GM12878 (cell line): ENCODE measurements at regions not wholly inside any gene's neighbourhood (a gene's known extent, or its start where the extent isn't known, plus 50 kb on each side); places are given as distances from the start of the nearest gene placed in this dataset.

ENCODE experiments used
- ATAC-seq: fragments of 200-7000 bp; cut with Tn5 transposase; 3 replicates; pipeline ENCODE4 v1.9.1; 2020; ENCODE audit warnings: mild to moderate bottlenecking, moderate library complexity
- BruUV-seq: library from RNA; stranded (reverse); fragments of 400-500 nt; replicated peaks from 2 replicates; lab custom pipeline; 2021; lab: Mats Ljungman, UMichigan
- CTCF ChIA-PET: fragments of 300-600 bp; sonication (Branson Sonifier 250); formaldehyde crosslinking; extraction: SDS; loops from one replicate; lab custom pipeline; 2021; ENCODE audit warnings: inconsistent platforms; lab: Yijun Ruan, JAX
- POLR2A ChIA-PET: fragments of 350-600 bp; formaldehyde crosslinking; extraction: SDS; loops from one replicate; lab custom pipeline; 2021; ENCODE audit warnings: inconsistent platforms; lab: Charles Lee
- RAD21 ChIA-PET: fragments of 300-600 bp; sonication (Branson Sonifier 250); formaldehyde crosslinking; loops from one replicate; lab custom pipeline; 2023; ENCODE audit warnings: antibody characterized with exemption; ENCODE audit not compliant: unreplicated experiment; lab: Charles Lee
- SMC1A ChIA-PET: fragments of 300-600 bp; sonication (Branson Sonifier 250); formaldehyde crosslinking; loops from one replicate; lab custom pipeline; 2023; ENCODE audit not compliant: unreplicated experiment, uncharacterized antibody; lab: Charles Lee
- DNase-seq: peaks from one replicate; pipeline ENCODE4 v3.0.0-alpha.2; 2011; ENCODE audit warnings: low read depth, low spot score
- FAIRE-seq: peaks from 3 replicates; lab custom pipeline; 2011; peaks lifted over from hg19 to GRCh38; lab: Jason Lieb, UNC
- H2AFZ ChIP-seq: 2 replicates; pipeline ENCODE4 v1.6.0; 2011; ENCODE audit warnings: low read depth, low read length, control low read depth; ENCODE audit not compliant: control insufficient read depth
- H3K27ac ChIP-seq: 2 replicates; pipeline ENCODE4 v1.5.1; 2011; ENCODE audit warnings: control low read depth; ENCODE audit not compliant: control insufficient read depth, insufficient read depth
- H3K27me3 ChIP-seq, 2 experiments: replicated peaks in 1 of 2; 2 replicates each; pipeline versions ENCODE4 v1.6.0 to v1.6.1; 2011; ENCODE audit warnings: low read length in 1 of 2; ENCODE audit not compliant: control insufficient read depth in 2 of 2, insufficient read depth in 2 of 2
- H3K36me3 ChIP-seq, 2 experiments: 2 replicates each; pipeline ENCODE4 v1.5.1; 2011; ENCODE audit warnings: low read length in 1 of 2; ENCODE audit not compliant: control insufficient read depth in 2 of 2, insufficient read depth in 2 of 2
- H3K4me1 ChIP-seq: 2 replicates; pipeline ENCODE4 v1.6.1; 2011; ENCODE audit warnings: mild to moderate bottlenecking, low read length, moderate library complexity, mixed read lengths; ENCODE audit not compliant: control insufficient read depth, insufficient read depth
- H3K4me2 ChIP-seq: 2 replicates; pipeline ENCODE4 v1.6.0; 2011; ENCODE audit warnings: control low read depth; ENCODE audit not compliant: control insufficient read depth, insufficient read depth
- H3K4me3 ChIP-seq: fragments of 200-600 bp; sonication (generic); 2 replicates; pipeline ENCODE4 v1.5.1; 2016
- H3K79me2 ChIP-seq: 2 replicates; pipeline ENCODE4 v1.6.0; 2011; ENCODE audit warnings: low read length; ENCODE audit not compliant: control insufficient read depth, insufficient read depth
- H3K9ac ChIP-seq: 2 replicates; pipeline ENCODE4 v1.8.0; 2011; ENCODE audit warnings: low read length, control low read depth, mixed read lengths; ENCODE audit not compliant: control insufficient read depth, insufficient read depth
- H3K9me3 ChIP-seq: replicated peaks from 3 replicates; pipeline ENCODE4 v1.5.1; 2011; ENCODE audit warnings: mild to moderate bottlenecking, low read length; ENCODE audit not compliant: control insufficient read depth, insufficient read depth
- H4K20me1 ChIP-seq: 2 replicates; pipeline ENCODE4 v1.6.0; 2011; ENCODE audit not compliant: control insufficient read depth, insufficient read depth
- CTCF ChIP-seq, 3 experiments: IDR thresholded peaks in 2 of 3; conservative IDR thresholded peaks in 1 of 3; 2 replicates each; pipeline ENCODE4 v1.5.1; 2011; ENCODE audit warnings: low read depth in 3 of 3, low read length in 3 of 3, mild to moderate bottlenecking in 3 of 3, control low read depth in 2 of 3, moderate library complexity in 2 of 3, inconsistent platforms in 1 of 3, mixed read lengths in 1 of 3; ENCODE audit not compliant: control insufficient read depth in 2 of 3, insufficient read depth in 1 of 3; ENCODE audit errors: extremely low read depth in 1 of 3
- EP300 ChIP-seq, 2 experiments: fragments of 150-350 bp in 1 of 2; IDR thresholded peaks; 2 replicates each; pipeline ENCODE4 v1.6.1; 2011 to 2012; ENCODE audit warnings: low read depth in 2 of 2, low read length in 2 of 2, borderline replicate concordance in 1 of 2, improper control_type of control experiment in 1 of 2, inconsistent platforms in 1 of 2; ENCODE audit not compliant: control insufficient read depth in 1 of 2
- NFXL1 ChIP-seq: fragments of 450-650 bp; IDR thresholded peaks from 2 replicates; pipeline ENCODE4 v1.6.1; 2017; ENCODE audit warnings: antibody characterized with exemption, mild to moderate bottlenecking, borderline replicate concordance
- RELA ChIP-seq: fragments of 450-650 bp; IDR thresholded peaks from 2 replicates; pipeline ENCODE4 v1.8.0; 2014; ENCODE audit warnings: borderline replicate concordance; ENCODE audit not compliant: partially characterized antibody
- ZBTB4 ChIP-seq: fragments of 450-650 bp; formaldehyde crosslinking; IDR thresholded peaks from 2 replicates; pipeline ENCODE4 v1.4.0; 2022; ENCODE audit warnings: mild to moderate bottlenecking, moderate library complexity
- ZZZ3 ChIP-seq: IDR thresholded peaks from 2 replicates; pipeline ENCODE4 v1.6.1; 2011; ENCODE audit warnings: low read depth; ENCODE audit not compliant: control insufficient read depth, insufficient read length
- WGBS: methylation state at CpG from one replicate; pipeline ENCODE4 v1.1.6; 2016; ENCODE audit warnings: low lambda C conversion rate; ENCODE audit not compliant: insufficient replicate concordance, insufficient coverage; ENCODE audit errors: missing lambda C conversion rate; 5-methylcytosine and 5-hydroxymethylcytosine counted together
- in situ Hi-C: fragments of 300-500 bp; cut with MboI; formaldehyde crosslinking; loops from 9 replicates; pipeline ENCODE4 v1.14.3; 2018; ENCODE audit warnings: mixed read lengths
- intact Hi-C: fragments of 100-400 bp; cut with micrococcal nuclease; formaldehyde crosslinking; loops from one replicate; pipeline ENCODE4 v1.14.2; 2022; ENCODE audit not compliant: unreplicated experiment

- CTCF ChIA-PET, result no interaction called here
- RAD21 ChIA-PET, result no interaction called here
- SMC1A ChIA-PET, result interaction anchor here (0.6 kb wide), 1 partner anchor 609 kb away, joined by 3 read pairs; no protein-coding TSS in a partner anchor
Measured at GRCh38 chrX:42524379-42524778, 253.6 kb downstream of the PPP1R2C start.

DNA sequence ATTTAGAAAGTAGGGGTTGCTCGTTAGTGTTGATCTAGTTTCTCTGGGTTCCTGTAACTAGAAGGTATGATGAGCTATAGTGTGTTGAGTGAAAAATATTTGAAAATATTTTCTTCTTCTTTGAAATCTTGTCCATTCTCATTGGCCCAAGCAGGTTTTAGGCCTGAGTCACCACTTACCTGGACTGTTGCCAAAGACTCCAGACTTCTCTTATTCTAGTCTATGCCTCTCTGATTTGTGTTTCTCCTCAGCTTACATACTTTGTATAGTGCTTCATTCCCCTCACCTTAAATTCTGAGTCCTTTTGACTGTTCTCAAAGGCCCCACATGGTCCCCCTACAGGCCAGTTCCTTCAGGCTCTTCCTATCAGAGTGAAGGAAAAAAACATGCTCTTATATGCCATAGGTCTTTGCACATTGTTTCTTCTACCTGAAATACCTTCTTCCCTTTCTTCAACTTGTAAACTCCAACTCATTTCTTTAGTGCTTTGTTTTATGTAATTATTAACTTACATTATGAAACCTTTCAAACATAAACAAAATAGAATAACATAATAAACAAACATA lies 258.2 kb downstream of the PPP1R2C start:
- H3K4me2 ChIP-seq, result no peak overlapping the region
- H3K4me1 ChIP-seq, result no peaks in the 10 kb centered on the region
- no TSS peak for BruUV-seq
- 0% methylated on average over 1 of the region's 1 CpG for WGBS
- H4K20me1 ChIP-seq, result no peaks in the 10 kb centered on the region
- H3K36me3 ChIP-seq, result no peaks in the 10 kb centered on the region
- intact Hi-C loops, result no loop called here
- no peak for FAIRE-seq
- no peak overlapping the region for H3K27ac ChIP-seq
- ChIA-PET SMC1A (interaction anchor here (1.7 kb wide), 1 partner anchor 721 kb away, joined by 3 read pairs; no protein-coding TSS in a partner anchor), CTCF (no interaction called here)
- H3K79me2 ChIP-seq, result no peaks in the 10 kb centered on the region
- TF ChIP-seq ZBTB4 (CRISPR knock-in tag) (no peak), CTCF (IDR thresholded peaks at IDR 0.05 in 2 of 3, conservative IDR thresholded peaks at IDR 0.05 in 1 of 3; ENCODE audit: control insufficient read depth in 2 of 3, extremely low read depth in 1 of 3, insufficient read depth in 1 of 3, low read depth in 3 of 3, low read length in 3 of 3) (peak in 1 of 3 experiments; percentile 15; a peak in 1 of 6 replicates)
- TF ChIP-seq, all 136 proteins: peak for 1
- no peak overlapping the region for H3K9ac ChIP-seq
- H3K4me3 ChIP-seq, result no peak overlapping the region
- ChIA-PET POLR2A (no interaction called here), RAD21 (no interaction called here)
- H3K27me3 ChIP-seq, result no peaks in the 10 kb centered on the region
- no peak for DNase-seq
- in situ Hi-C loops, result no loop called here
- no peak for ATAC-seq
- no peaks in the 10 kb centered on the region for H3K9me3 ChIP-seq
- no peak overlapping the region for H2AFZ ChIP-seq

More at GRCh38 chrX:42524379-42524778, 253.6 kb downstream of the PPP1R2C start:
- in situ Hi-C loops (no loop called here), intact Hi-C loops (no loop called here)
- Histone ChIP-seq H3K9ac (no peak overlapping the region), H2AFZ (no peak overlapping the region), H3K27me3 (no peaks in the 10 kb centered on the region), H3K4me1 (no peaks in the 10 kb centered on the region), H4K20me1 (no peaks in the 10 kb centered on the region), H3K9me3 (no peaks in the 10 kb centered on the region), H3K27ac (no peak overlapping the region), H3K4me3 (no peak overlapping the region), H3K4me2 (no peak overlapping the region), H3K36me3 (no peaks in the 10 kb centered on the region), H3K79me2 (no peaks in the 10 kb centered on the region)
- DNase-seq, result no peak
- 0% methylated on average over 1 of the region's 1 CpG for WGBS
- POLR2A ChIA-PET, result no interaction called here
- ATAC-seq, result no peak
- TF ChIP-seq NFXL1 (no peak), RELA (no peak), EP300 (IDR thresholded peaks at IDR 0.05; ENCODE audit: borderline replicate concordance in 1 of 2, control insufficient read depth in 1 of 2, low read depth in 2 of 2, low read length in 2 of 2) (no peak), ZZZ3 (no peak)
- no TSS peak for BruUV-seq
- no peak for FAIRE-seq
